C4-2B (cell line): ENCODE measurements at regions not wholly inside any gene's neighbourhood (a gene's known extent, or its start where the extent isn't known, plus 50 kb on each side); places are given as distances from the start of the nearest gene placed in this dataset.
"Not testable (repeated sequence)": the region's sequence is repeated elsewhere in the genome, so short reads cannot be mapped to it uniquely, and the experiment has no call there.

Experiments used
- CTCF ChIP-seq: fragments of 450-650 bp; conservative IDR thresholded peaks from 2 replicates; pipeline ENCODE4 v1.5.1; 2017; ENCODE audit warnings: mild to moderate bottlenecking
- ZFX ChIP-seq: fragments of 450-650 bp; IDR thresholded peaks from 2 replicates; pipeline ENCODE4 v1.6.1; 2017

GRCh38 chr4:170685701-170686100, 595.9 kb upstream of the AADAT start:
- not testable (repeated sequence) for TF ChIP-seq CTCF, ZFX
